Upper lobe of left lung (tissue), 4 donors: ENCODE measurements at regions not wholly inside any gene's neighbourhood (a gene's known extent, or its start where the extent isn't known, plus 50 kb on each side); places are given as distances from the start of the nearest gene placed in this dataset.

Source experiments
- EP300 ChIP-seq, 4 donors: sonication (generic); formaldehyde crosslinking; IDR thresholded peaks; one replicate each; pipeline ENCODE4 v1.5.1; 2017; ENCODE audit warnings: antibody characterized with exemption in 4 of 4, control low read depth in 2 of 4
- TF ChIP-seq, protein P1 (sequence below), 6 experiments: fragments of 450-650 bp in 4 of 6; fragments of 200-600 bp in 2 of 6; sonication (generic) in 2 of 6; IDR thresholded peaks; one replicate each; pipeline ENCODE4 v1.5.1; 2016 to 2019; ENCODE audit warnings: antibody characterized with exemption in 6 of 6

DNA sequence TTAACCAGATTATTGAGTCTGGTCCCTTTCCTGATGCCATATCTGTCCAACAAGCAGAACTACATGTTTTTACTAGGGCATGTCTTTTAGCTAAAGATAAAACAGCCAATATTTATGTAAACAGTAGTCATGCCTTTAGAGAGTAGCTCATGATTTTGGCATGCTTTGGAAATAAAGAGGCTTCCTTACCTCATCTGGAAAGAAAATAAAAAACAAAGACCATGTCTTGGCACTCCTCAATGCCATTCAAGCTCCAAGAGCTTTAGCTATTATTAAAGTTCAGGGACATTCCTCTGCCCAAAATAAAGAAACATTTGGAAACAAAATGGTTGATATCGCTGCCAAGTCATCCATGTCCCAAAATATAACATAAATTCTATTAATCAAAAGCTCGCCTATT lies 202.4 kb downstream of the URB2 start:
- TF ChIP-seq, protein P1, sequence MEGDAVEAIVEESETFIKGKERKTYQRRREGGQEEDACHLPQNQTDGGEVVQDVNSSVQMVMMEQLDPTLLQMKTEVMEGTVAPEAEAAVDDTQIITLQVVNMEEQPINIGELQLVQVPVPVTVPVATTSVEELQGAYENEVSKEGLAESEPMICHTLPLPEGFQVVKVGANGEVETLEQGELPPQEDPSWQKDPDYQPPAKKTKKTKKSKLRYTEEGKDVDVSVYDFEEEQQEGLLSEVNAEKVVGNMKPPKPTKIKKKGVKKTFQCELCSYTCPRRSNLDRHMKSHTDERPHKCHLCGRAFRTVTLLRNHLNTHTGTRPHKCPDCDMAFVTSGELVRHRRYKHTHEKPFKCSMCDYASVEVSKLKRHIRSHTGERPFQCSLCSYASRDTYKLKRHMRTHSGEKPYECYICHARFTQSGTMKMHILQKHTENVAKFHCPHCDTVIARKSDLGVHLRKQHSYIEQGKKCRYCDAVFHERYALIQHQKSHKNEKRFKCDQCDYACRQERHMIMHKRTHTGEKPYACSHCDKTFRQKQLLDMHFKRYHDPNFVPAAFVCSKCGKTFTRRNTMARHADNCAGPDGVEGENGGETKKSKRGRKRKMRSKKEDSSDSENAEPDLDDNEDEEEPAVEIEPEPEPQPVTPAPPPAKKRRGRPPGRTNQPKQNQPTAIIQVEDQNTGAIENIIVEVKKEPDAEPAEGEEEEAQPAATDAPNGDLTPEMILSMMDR (IDR thresholded peaks at IDR 0.05) = no peak
- TF ChIP-seq EP300 (IDR thresholded peaks at IDR 0.05) = no peak
